Sigmoid colon (tissue), 3 donors: ENCODE measurements at regions not wholly inside any gene's neighbourhood (a gene's known extent, or its start where the extent isn't known, plus 50 kb on each side); places are given as distances from the start of the nearest gene placed in this dataset.
A peak's percentile ranks its signal among the peaks of the same experiment; 100 is the strongest.

Experiments used
- CTCF ChIP-seq, 4 experiments: fragments of 450-650 bp in 3 of 4; fragments of 200-600 bp in 1 of 4; IDR thresholded peaks; one replicate each; pipeline ENCODE4 v1.5.1; 2016 to 2019; ENCODE audit warnings: antibody characterized with exemption in 4 of 4, mild to moderate bottlenecking in 3 of 4, moderate library complexity in 2 of 4
- POLR2A ChIP-seq, 2 donors: fragments of 450-650 bp; IDR thresholded peaks; one replicate each; pipeline ENCODE4 v1.6.1; 2016; ENCODE audit warnings: antibody characterized with exemption in 2 of 2, mild to moderate bottlenecking in 2 of 2, moderate library complexity in 2 of 2

- TF ChIP-seq CTCF (IDR thresholded peaks at IDR 0.05), result peak; percentile 52 to 85 (median 84)
- TF ChIP-seq POLR2A (IDR thresholded peaks at IDR 0.05), result no peak
Observed at GRCh38 chr20:59403261-59403961, 103.0 kb downstream of the EDN3 start.
